ENCODE measurements at regions not wholly inside any gene's neighbourhood (a gene's known extent, or its start where the extent isn't known, plus 50 kb on each side); places are given as distances from the start of the nearest gene placed in this dataset.

GRCh38 chr12:114302606-114303315 is 103.2 kb downstream of the TBX5 start:
- H3K4me1 Mint-ChIP-seq = no peaks in the 10 kb centered on the region
- no peak overlapping the region for H3K27ac Mint-ChIP-seq
- H3K9me3 Mint-ChIP-seq = peaks cover 5% of the 10 kb centered on the region
- H3K4me3 Mint-ChIP-seq = no peak overlapping the region
- no peaks in the 10 kb centered on the region for H3K36me3 Mint-ChIP-seq (ENCODE audit: low read depth)
- peaks cover 57% of the 10 kb centered on the region for H3K27me3 Mint-ChIP-seq (ENCODE audit: low read depth)
- TF ChIP-seq CTCF (IDR thresholded peaks at IDR 0.05; ENCODE audit: unreplicated experiment in 3 of 3) = no peak

GRCh38 chr12:114302117-114302516 is 103.8 kb downstream of the TBX5 start:
- Mint-ChIP-seq H3K27ac (no peak overlapping the region), H3K36me3 (ENCODE audit: low read depth) (no peaks in the 10 kb centered on the region), H3K4me3 (no peak overlapping the region), H3K4me1 (no peaks in the 10 kb centered on the region), H3K27me3 (ENCODE audit: low read depth) (peaks cover 55% of the 10 kb centered on the region), H3K9me3 (peaks cover 5% of the 10 kb centered on the region)
- TF ChIP-seq CTCF (IDR thresholded peaks at IDR 0.05; ENCODE audit: unreplicated experiment in 3 of 3) = no peak

GRCh38 chr12:114294303-114294685 is 111.7 kb downstream of the TBX5 start:
- TF ChIP-seq CTCF (IDR thresholded peaks at IDR 0.05; ENCODE audit: unreplicated experiment in 3 of 3) = no peak
- Mint-ChIP-seq H3K4me1 (no peaks in the 10 kb centered on the region), H3K4me3 (no peak overlapping the region), H3K9me3 (no peaks in the 10 kb centered on the region), H3K27ac (no peak overlapping the region), H3K27me3 (ENCODE audit: low read depth) (peaks cover 38% of the 10 kb centered on the region), H3K36me3 (ENCODE audit: low read depth) (no peaks in the 10 kb centered on the region)

GRCh38 chr12:114293571-114294302 is 112.2 kb downstream of the TBX5 start:
- Mint-ChIP-seq H3K36me3 (ENCODE audit: low read depth) (no peaks in the 10 kb centered on the region), H3K4me3 (no peak overlapping the region), H3K27me3 (ENCODE audit: low read depth) (peaks cover 36% of the 10 kb centered on the region), H3K4me1 (no peaks in the 10 kb centered on the region), H3K9me3 (no peaks in the 10 kb centered on the region), H3K27ac (no peak overlapping the region)
- no peak for TF ChIP-seq CTCF (IDR thresholded peaks at IDR 0.05; ENCODE audit: unreplicated experiment in 3 of 3)

GRCh38 chr12:114293073-114293472 is 112.9 kb downstream of the TBX5 start:
- Mint-ChIP-seq H3K4me1 (no peaks in the 10 kb centered on the region), H3K4me3 (no peak overlapping the region), H3K36me3 (ENCODE audit: low read depth) (no peaks in the 10 kb centered on the region), H3K9me3 (no peaks in the 10 kb centered on the region), H3K27ac (no peak overlapping the region), H3K27me3 (ENCODE audit: low read depth) (peaks cover 42% of the 10 kb centered on the region)
- no peak for TF ChIP-seq CTCF (IDR thresholded peaks at IDR 0.05; ENCODE audit: unreplicated experiment in 3 of 3)

Measured in nephron (organoid).